ENCODE measurements at regions not wholly inside any gene's neighbourhood (a gene's known extent, or its start where the extent isn't known, plus 50 kb on each side); places are given as distances from the start of the nearest gene placed in this dataset.

DNA sequence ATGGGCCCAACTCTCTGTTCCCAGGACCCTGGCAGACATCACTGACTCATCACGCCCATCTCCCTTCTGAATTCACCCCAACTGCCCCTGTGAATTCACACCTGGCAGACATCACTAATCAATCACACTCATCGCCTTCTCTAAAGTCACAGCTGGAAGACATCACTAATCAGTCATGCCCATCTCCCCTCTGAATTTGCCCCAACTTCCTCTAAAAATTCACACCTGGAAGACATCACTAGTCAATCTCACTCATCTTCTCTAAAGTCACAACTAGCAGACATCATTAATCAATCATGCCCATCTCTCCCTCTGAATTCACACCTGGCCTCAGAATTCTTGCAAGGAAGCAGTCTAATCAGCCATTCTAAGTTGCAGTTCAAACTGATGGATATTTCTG is 111.1 kb downstream of the FOXA2 start:
- no peak for TF ChIP-seq MAX (IDR thresholded peaks at IDR 0.05)
- TF ChIP-seq GTF2F1 (IDR thresholded peaks at IDR 0.05; ENCODE audit: borderline replicate concordance, low read depth, low read length): no peak
- TF ChIP-seq, protein P1, sequence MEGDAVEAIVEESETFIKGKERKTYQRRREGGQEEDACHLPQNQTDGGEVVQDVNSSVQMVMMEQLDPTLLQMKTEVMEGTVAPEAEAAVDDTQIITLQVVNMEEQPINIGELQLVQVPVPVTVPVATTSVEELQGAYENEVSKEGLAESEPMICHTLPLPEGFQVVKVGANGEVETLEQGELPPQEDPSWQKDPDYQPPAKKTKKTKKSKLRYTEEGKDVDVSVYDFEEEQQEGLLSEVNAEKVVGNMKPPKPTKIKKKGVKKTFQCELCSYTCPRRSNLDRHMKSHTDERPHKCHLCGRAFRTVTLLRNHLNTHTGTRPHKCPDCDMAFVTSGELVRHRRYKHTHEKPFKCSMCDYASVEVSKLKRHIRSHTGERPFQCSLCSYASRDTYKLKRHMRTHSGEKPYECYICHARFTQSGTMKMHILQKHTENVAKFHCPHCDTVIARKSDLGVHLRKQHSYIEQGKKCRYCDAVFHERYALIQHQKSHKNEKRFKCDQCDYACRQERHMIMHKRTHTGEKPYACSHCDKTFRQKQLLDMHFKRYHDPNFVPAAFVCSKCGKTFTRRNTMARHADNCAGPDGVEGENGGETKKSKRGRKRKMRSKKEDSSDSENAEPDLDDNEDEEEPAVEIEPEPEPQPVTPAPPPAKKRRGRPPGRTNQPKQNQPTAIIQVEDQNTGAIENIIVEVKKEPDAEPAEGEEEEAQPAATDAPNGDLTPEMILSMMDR (IDR thresholded peaks at IDR 0.05; ENCODE audit: control extremely low read depth in 1 of 3, insufficient read depth in 1 of 3, low read depth in 1 of 3, low read length in 3 of 3): no peak
- no peak for TF ChIP-seq SIN3A (conservative IDR thresholded peaks at IDR 0.05 in 1 of 2, IDR thresholded peaks at IDR 0.05 in 1 of 2; ENCODE audit: low read depth in 1 of 2, low read length in 2 of 2)
- no peak for TF ChIP-seq EP300 (IDR thresholded peaks at IDR 0.05; ENCODE audit: borderline replicate concordance in 1 of 2, low read depth in 2 of 2, low read length in 2 of 2)
- no peak for TF ChIP-seq CREB1 (IDR thresholded peaks at IDR 0.05)
- no peak for TF ChIP-seq RXRA (IDR thresholded peaks at IDR 0.05; ENCODE audit: insufficient read depth, low read depth, low read length)
- TF ChIP-seq EZH2 (IDR thresholded peaks at IDR 0.05; ENCODE audit: low read depth, low read length, severe bottlenecking): no peak
- no peak for TF ChIP-seq RAD21 (IDR thresholded peaks at IDR 0.05 in 1 of 2, conservative IDR thresholded peaks at IDR 0.05 in 1 of 2; ENCODE audit: low read depth in 2 of 2, low read length in 2 of 2)
- TF ChIP-seq ATF3 (IDR thresholded peaks at IDR 0.05; ENCODE audit: insufficient read depth, low read depth, low read length): no peak
- no peak for TF ChIP-seq YY1 (IDR thresholded peaks at IDR 0.05; ENCODE audit: low read depth, low read length)
- TF ChIP-seq BRCA1 (IDR thresholded peaks at IDR 0.05; ENCODE audit: low read depth, low read length): no peak
- TF ChIP-seq MAFK (IDR thresholded peaks at IDR 0.05; ENCODE audit: low read depth, low read length): no peak

All from H1 (cell line).